Erythroblast (primary cell): ENCODE measurements at regions not wholly inside any gene's neighbourhood (a gene's known extent, or its start where the extent isn't known, plus 50 kb on each side); places are given as distances from the start of the nearest gene placed in this dataset.

Experiments
- DNase-seq, 2 experiments: peaks; one replicate each; lab custom pipeline; 2025; lab: John Stamatoyannopoulos, UW
- GATA1 ChIP-seq: IDR thresholded peaks from 2 replicates; pipeline ENCODE4 v1.6.1; 2011; ENCODE audit warnings: low read depth, mild to moderate bottlenecking, control low read depth, low read length, moderate library complexity
- POLR2A ChIP-seq: IDR thresholded peaks from 2 replicates; pipeline ENCODE4 v1.6.1; 2011; ENCODE audit warnings: mild to moderate bottlenecking, low read length

GRCh38 chr9:23036416-23036815 lies 589.8 kb downstream of the DMRTA1 start:
- no peak for TF ChIP-seq POLR2A
- no peak for TF ChIP-seq GATA1

GRCh38 chr9:23039402-23039801 lies 592.8 kb downstream of the DMRTA1 start:
- no peak for DNase-seq
- TF ChIP-seq POLR2A = no peak
- TF ChIP-seq GATA1 = no peak

More at GRCh38 chr9:23036416-23036815, 589.8 kb downstream of the DMRTA1 start:
- DNase-seq = no peak

GRCh38 chr9:23041466-23041865 lies 594.8 kb downstream of the DMRTA1 start:
- no peak for DNase-seq
- TF ChIP-seq GATA1 (no peak), POLR2A (no peak)

GRCh38 chr9:23044549-23044948 lies 597.9 kb downstream of the DMRTA1 start:
- TF ChIP-seq POLR2A = no peak
- no peak for TF ChIP-seq GATA1
- no peak for DNase-seq

- peak in 1 of 2 experiments; percentile 1 for DNase-seq
Observed at GRCh38 chr9:23046026-23046425, 599.4 kb downstream of the DMRTA1 start.

- TF ChIP-seq POLR2A (no peak), GATA1 (no peak)
- DNase-seq = peak; percentile 5 to 26
Observed at GRCh38 chr9:23050548-23050947, 603.9 kb downstream of the DMRTA1 start.

- TF ChIP-seq GATA1 = no peak
- TF ChIP-seq POLR2A = no peak
- DNase-seq = no peak
Observed at GRCh38 chr9:23073136-23073535, 626.5 kb downstream of the DMRTA1 start.

- DNase-seq = no peak
- TF ChIP-seq POLR2A = no peak
- no peak for TF ChIP-seq GATA1
Observed at GRCh38 chr9:23079798-23080197, 633.2 kb downstream of the DMRTA1 start.

- peak; percentile 14 for TF ChIP-seq GATA1
- no peak for TF ChIP-seq POLR2A
Observed at GRCh38 chr9:23081377-23081776, 634.8 kb downstream of the DMRTA1 start.

GRCh38 chr9:23088932-23089364 lies 642.3 kb downstream of the DMRTA1 start:
- TF ChIP-seq GATA1 (no peak), POLR2A (no peak)
- no peak for DNase-seq

More at GRCh38 chr9:23081377-23081776, 634.8 kb downstream of the DMRTA1 start:
- no peak for DNase-seq

- DNase-seq = no peak
- TF ChIP-seq GATA1 (no peak), POLR2A (no peak)
Observed at GRCh38 chr9:23117616-23118015, 671.0 kb downstream of the DMRTA1 start.

- TF ChIP-seq POLR2A (no peak), GATA1 (no peak)
Observed at GRCh38 chr9:23120630-23121029, 674.0 kb downstream of the DMRTA1 start.

GRCh38 chr9:23123048-23123632 lies 676.5 kb downstream of the DMRTA1 start:
- no peak for TF ChIP-seq GATA1
- TF ChIP-seq POLR2A = no peak
- peak; percentile 21 to 53 for DNase-seq

More at GRCh38 chr9:23120630-23121029, 674.0 kb downstream of the DMRTA1 start:
- no peak for DNase-seq

- DNase-seq = no peak
- TF ChIP-seq GATA1 = no peak
Observed at GRCh38 chr9:23145467-23145866, 680.6 kb downstream of the ELAVL2 start.

GRCh38 chr9:23153058-23153457 lies 673.0 kb downstream of the ELAVL2 start:
- TF ChIP-seq GATA1 (no peak), POLR2A (no peak)
- peak in 1 of 2 experiments; percentile 2 for DNase-seq
